Astrocyte (in vitro differentiated cells and primary cell): ENCODE measurements at regions not wholly inside any gene's neighbourhood (a gene's known extent, or its start where the extent isn't known, plus 50 kb on each side); places are given as distances from the start of the nearest gene placed in this dataset.

Experiments
- DNase-seq: peaks from one replicate; pipeline ENCODE4 v3.0.0-alpha.2; 2010; ENCODE audit warnings: low read depth
- FAIRE-seq: peaks from 2 replicates; lab custom pipeline; 2011; peaks lifted over from hg19 to GRCh38; lab: Jason Lieb, UNC
- H2AFZ ChIP-seq: 2 replicates; pipeline ENCODE4 v1.6.0; 2012; ENCODE audit warnings: low read depth, low read length, inconsistent platforms
- H3K27ac ChIP-seq: 2 replicates; pipeline ENCODE4 v1.5.1; 2011; ENCODE audit warnings: low read depth, low read length, inconsistent platforms
- H3K27me3 ChIP-seq: 2 replicates; pipeline ENCODE4 v1.6.0; 2011; ENCODE audit warnings: low read length, inconsistent platforms; ENCODE audit not compliant: insufficient read depth
- H3K36me3 ChIP-seq: 2 replicates; pipeline ENCODE4 v1.5.1; 2011; ENCODE audit warnings: low read length, inconsistent platforms; ENCODE audit not compliant: insufficient read depth
- H3K4me1 ChIP-seq: 2 replicates; pipeline ENCODE4 v1.5.1; 2011; ENCODE audit warnings: low read length, inconsistent platforms; ENCODE audit not compliant: insufficient read depth
- H3K4me2 ChIP-seq: 2 replicates; pipeline ENCODE4 v1.6.0; 2012; ENCODE audit warnings: low read length, inconsistent platforms
- H3K4me3 ChIP-seq: 2 replicates; pipeline ENCODE4 v1.5.1; 2011; ENCODE audit warnings: low read depth, mild to moderate bottlenecking, low read length, inconsistent platforms; ENCODE audit not compliant: insufficient read depth
- H3K79me2 ChIP-seq: 2 replicates; pipeline ENCODE4 v1.6.0; 2012; ENCODE audit warnings: mild to moderate bottlenecking, low read length, inconsistent platforms; ENCODE audit not compliant: insufficient read depth
- H3K9ac ChIP-seq: 2 replicates; pipeline ENCODE4 v1.6.0; 2012; ENCODE audit warnings: mild to moderate bottlenecking, low read length, inconsistent platforms
- H3K9me3 ChIP-seq: 2 replicates; pipeline ENCODE4 v1.5.1; 2012; ENCODE audit warnings: low read depth, mild to moderate bottlenecking, low read length, inconsistent platforms; ENCODE audit not compliant: insufficient read depth
- H4K20me1 ChIP-seq: 2 replicates; pipeline ENCODE4 v1.6.0; 2012; ENCODE audit warnings: low read length, inconsistent platforms; ENCODE audit not compliant: insufficient read depth
- H3K27ac Mint-ChIP-seq: one replicate; pipeline ENCODE4 v1.8.0; 2021; ENCODE audit warnings: mild to moderate bottlenecking, mixed read lengths; ENCODE audit not compliant: unreplicated experiment
- H3K27me3 Mint-ChIP-seq: one replicate; pipeline ENCODE4 v1.8.0; 2021; ENCODE audit warnings: low read depth, mixed read lengths; ENCODE audit not compliant: unreplicated experiment
- H3K36me3 Mint-ChIP-seq: one replicate; pipeline ENCODE4 v1.8.0; 2021; ENCODE audit warnings: low read depth, mixed read lengths; ENCODE audit not compliant: unreplicated experiment
- H3K4me1 Mint-ChIP-seq: one replicate; pipeline ENCODE4 v1.8.0; 2021; ENCODE audit warnings: low read depth, mixed read lengths; ENCODE audit not compliant: unreplicated experiment
- H3K4me3 Mint-ChIP-seq: one replicate; pipeline ENCODE4 v1.8.0; 2021; ENCODE audit warnings: mild to moderate bottlenecking, moderate library complexity, mixed read lengths; ENCODE audit not compliant: unreplicated experiment
- H3K9me3 Mint-ChIP-seq: one replicate; pipeline ENCODE4 v1.8.0; 2021; ENCODE audit warnings: mild to moderate bottlenecking, mixed read lengths; ENCODE audit not compliant: unreplicated experiment
- CTCF ChIP-seq: IDR thresholded peaks from 2 replicates; pipeline ENCODE4 v1.5.1; 2011; ENCODE audit warnings: low read depth, mild to moderate bottlenecking, inconsistent platforms, low read length, moderate library complexity; ENCODE audit not compliant: insufficient read depth
- EZH2 ChIP-seq: IDR thresholded peaks from 2 replicates; pipeline ENCODE4 v1.6.1; 2012; ENCODE audit warnings: mild to moderate bottlenecking, low read length, inconsistent platforms; ENCODE audit not compliant: insufficient read depth

GRCh38 chr2:164242409-164242808 is 378.9 kb downstream of the GRB14 start:
- no peak for FAIRE-seq
- Histone ChIP-seq H3K9me3 (no peaks in the 10 kb centered on the region), H3K27me3 (no peaks in the 10 kb centered on the region)

GRCh38 chr2:164234074-164234473 is 387.2 kb downstream of the GRB14 start:
- H3K36me3 Mint-ChIP-seq = no peaks in the 10 kb centered on the region
- Histone ChIP-seq H4K20me1 (no peaks in the 10 kb centered on the region), H3K27ac (no peak overlapping the region), H3K4me2 (no peak overlapping the region), H3K9me3 (no peaks in the 10 kb centered on the region), H3K79me2 (no peaks in the 10 kb centered on the region), H3K4me1 (no peaks in the 10 kb centered on the region), H2AFZ (no peak overlapping the region), H3K36me3 (no peaks in the 10 kb centered on the region), H3K4me3 (no peak overlapping the region), H3K27me3 (no peaks in the 10 kb centered on the region), H3K9ac (no peak overlapping the region)
- no peaks in the 10 kb centered on the region for H3K27me3 Mint-ChIP-seq
- DNase-seq (no peak), FAIRE-seq (no peak)
- no peaks in the 10 kb centered on the region for H3K4me1 Mint-ChIP-seq
- no peak overlapping the region for H3K27ac Mint-ChIP-seq
- no peaks in the 10 kb centered on the region for H3K9me3 Mint-ChIP-seq
- no peak for TF ChIP-seq CTCF
- TF ChIP-seq EZH2 = no peak
- H3K4me3 Mint-ChIP-seq = no peak overlapping the region

More at GRCh38 chr2:164242409-164242808, 378.9 kb downstream of the GRB14 start:
- Histone ChIP-seq H3K9ac (no peak overlapping the region), H3K36me3 (no peaks in the 10 kb centered on the region), H3K27ac (no peak overlapping the region), H3K79me2 (no peaks in the 10 kb centered on the region), H3K4me1 (no peaks in the 10 kb centered on the region), H3K4me3 (no peak overlapping the region), H2AFZ (no peak overlapping the region), H3K4me2 (no peak overlapping the region), H4K20me1 (no peaks in the 10 kb centered on the region)
- no peaks in the 10 kb centered on the region for H3K4me1 Mint-ChIP-seq
- H3K27ac Mint-ChIP-seq = no peak overlapping the region
- no peak for TF ChIP-seq EZH2
- TF ChIP-seq CTCF = no peak
- peaks cover 2% of the 10 kb centered on the region for H3K9me3 Mint-ChIP-seq
- H3K27me3 Mint-ChIP-seq = no peaks in the 10 kb centered on the region
- DNase-seq = no peak
- H3K4me3 Mint-ChIP-seq = no peak overlapping the region
- H3K36me3 Mint-ChIP-seq = no peaks in the 10 kb centered on the region

- Mint-ChIP-seq H3K4me1 (no peaks in the 10 kb centered on the region), H3K9me3 (no peaks in the 10 kb centered on the region), H3K36me3 (no peaks in the 10 kb centered on the region), H3K4me3 (no peak overlapping the region), H3K27ac (no peak overlapping the region), H3K27me3 (no peaks in the 10 kb centered on the region)
- Histone ChIP-seq H3K36me3 (no peaks in the 10 kb centered on the region), H2AFZ (no peak overlapping the region), H3K27ac (no peak overlapping the region), H3K9ac (no peak overlapping the region), H4K20me1 (no peaks in the 10 kb centered on the region), H3K4me3 (no peak overlapping the region), H3K4me1 (no peaks in the 10 kb centered on the region), H3K4me2 (no peak overlapping the region), H3K27me3 (no peaks in the 10 kb centered on the region), H3K79me2 (no peaks in the 10 kb centered on the region), H3K9me3 (no peaks in the 10 kb centered on the region)
- DNase-seq (no peak), FAIRE-seq (no peak)
- no peak for TF ChIP-seq EZH2
- TF ChIP-seq CTCF = no peak
Observed at GRCh38 chr2:164224007-164224406, 397.3 kb downstream of the GRB14 start.
